ENCODE measurements at regions not wholly inside any gene's neighbourhood (a gene's known extent, or its start where the extent isn't known, plus 50 kb on each side); places are given as distances from the start of the nearest gene placed in this dataset.

- TF ChIP-seq, protein P1, sequence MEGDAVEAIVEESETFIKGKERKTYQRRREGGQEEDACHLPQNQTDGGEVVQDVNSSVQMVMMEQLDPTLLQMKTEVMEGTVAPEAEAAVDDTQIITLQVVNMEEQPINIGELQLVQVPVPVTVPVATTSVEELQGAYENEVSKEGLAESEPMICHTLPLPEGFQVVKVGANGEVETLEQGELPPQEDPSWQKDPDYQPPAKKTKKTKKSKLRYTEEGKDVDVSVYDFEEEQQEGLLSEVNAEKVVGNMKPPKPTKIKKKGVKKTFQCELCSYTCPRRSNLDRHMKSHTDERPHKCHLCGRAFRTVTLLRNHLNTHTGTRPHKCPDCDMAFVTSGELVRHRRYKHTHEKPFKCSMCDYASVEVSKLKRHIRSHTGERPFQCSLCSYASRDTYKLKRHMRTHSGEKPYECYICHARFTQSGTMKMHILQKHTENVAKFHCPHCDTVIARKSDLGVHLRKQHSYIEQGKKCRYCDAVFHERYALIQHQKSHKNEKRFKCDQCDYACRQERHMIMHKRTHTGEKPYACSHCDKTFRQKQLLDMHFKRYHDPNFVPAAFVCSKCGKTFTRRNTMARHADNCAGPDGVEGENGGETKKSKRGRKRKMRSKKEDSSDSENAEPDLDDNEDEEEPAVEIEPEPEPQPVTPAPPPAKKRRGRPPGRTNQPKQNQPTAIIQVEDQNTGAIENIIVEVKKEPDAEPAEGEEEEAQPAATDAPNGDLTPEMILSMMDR (IDR thresholded peaks at IDR 0.05 in 4 of 5, conservative IDR thresholded peaks at IDR 0.05 in 1 of 5), result no peak
- TF ChIP-seq POLR2A (IDR thresholded peaks at IDR 0.05), result peak in 1 of 2 donors; percentile 5
Observed at GRCh38 chr5:136886608-136887007, 521.3 kb upstream of the TRPC7 start.
